Natural killer cell treated with Interleukin-12 subunit alpha and Interleukin-12 subunit beta and Interleukin-15 and Interleukin-18, amount 100 ng/mL, for 72 hours (primary cell): ENCODE measurements at regions not wholly inside any gene's neighbourhood (a gene's known extent, or its start where the extent isn't known, plus 50 kb on each side); places are given as distances from the start of the nearest gene placed in this dataset.

ENCODE experiments used
- ATAC-seq, 2 donors: fragments of 150-1000 bp; cut with Tn5 transposase in 1 of 2; sonication (Bioruptor Pico), chemical (Tn5 transposase) in 1 of 2; 2 replicates each; pipeline ENCODE4 v1.10.0; 2021
- DNase-seq: peaks from one replicate; pipeline ENCODE4 v3.0.0; 2022; ENCODE audit warnings: low spot score
- H3K27ac Mint-ChIP-seq, 2 donors: 1 replicate in 1 of 2; 2 replicates in 1 of 2; pipeline ENCODE4 v1.8.0; 2022; ENCODE audit warnings: mixed read lengths in 2 of 2, mild to moderate bottlenecking in 1 of 2, moderate library complexity in 1 of 2
- H3K27me3 Mint-ChIP-seq, 2 donors: 1 replicate in 1 of 2; 2 replicates in 1 of 2; pipeline ENCODE4 v1.8.0; 2022; ENCODE audit warnings: mixed read lengths in 2 of 2
- H3K36me3 Mint-ChIP-seq: one replicate; pipeline ENCODE4 v1.8.0; 2022; ENCODE audit warnings: mixed read lengths
- H3K4me1 Mint-ChIP-seq, 2 donors: 1 replicate in 1 of 2; 2 replicates in 1 of 2; pipeline ENCODE4 v1.8.0; 2022; ENCODE audit warnings: low read depth in 2 of 2, mixed read lengths in 2 of 2, mild to moderate bottlenecking in 1 of 2
- H3K4me3 Mint-ChIP-seq: one replicate; pipeline ENCODE4 v1.8.0; 2022; ENCODE audit warnings: mixed read lengths
- H3K9me3 Mint-ChIP-seq: 2 replicates; pipeline ENCODE4 v1.8.0; 2022; ENCODE audit warnings: mixed read lengths

GRCh38 chr10:4371691-4372295, 454.2 kb upstream of the AKR1E2 start:
- Mint-ChIP-seq H3K4me3 (no peak overlapping the region), H3K9me3 (no peaks in the 10 kb centered on the region), H3K27me3 (peaks cover 24 to 57% of the 10 kb centered on the region in 2 donors), H3K4me1 (peaks cover 0 to 2% of the 10 kb centered on the region in 2 donors), H3K27ac (no peak overlapping the region), H3K36me3 (no peaks in the 10 kb centered on the region)
- ATAC-seq = no peak
- DNase-seq = no peak

GRCh38 chr10:4370376-4370775, 455.6 kb upstream of the AKR1E2 start:
- Mint-ChIP-seq H3K27ac (no peak overlapping the region), H3K4me3 (no peak overlapping the region), H3K27me3 (peaks cover 19 to 52% of the 10 kb centered on the region in 2 donors), H3K9me3 (no peaks in the 10 kb centered on the region), H3K36me3 (no peaks in the 10 kb centered on the region), H3K4me1 (peaks cover 0 to 2% of the 10 kb centered on the region in 2 donors)
- DNase-seq (no peak), ATAC-seq (no peak)

- peaks cover 17 to 29% of the 10 kb centered on the region in 2 donors for H3K27me3 Mint-ChIP-seq
These were observed 464.4 kb upstream of the AKR1E2 start for GRCh38 chr10:4361581-4361980.

GRCh38 chr10:4359003-4359402, 467.0 kb upstream of the AKR1E2 start:
- Mint-ChIP-seq H3K9me3 (no peaks in the 10 kb centered on the region), H3K4me3 (no peak overlapping the region), H3K27me3 (peaks cover 20 to 28% of the 10 kb centered on the region in 2 donors), H3K4me1 (peaks cover under 1% of the 10 kb centered on the region in 2 donors), H3K36me3 (no peaks in the 10 kb centered on the region), H3K27ac (no peak overlapping the region)
- ATAC-seq = no peak
- DNase-seq = no peak

More at GRCh38 chr10:4361581-4361980, 464.4 kb upstream of the AKR1E2 start:
- no peak for ATAC-seq
- no peaks in the 10 kb centered on the region for H3K4me1 Mint-ChIP-seq
- H3K27ac Mint-ChIP-seq = no peak overlapping the region
- no peaks in the 10 kb centered on the region for H3K36me3 Mint-ChIP-seq
- no peak overlapping the region for H3K4me3 Mint-ChIP-seq
- no peaks in the 10 kb centered on the region for H3K9me3 Mint-ChIP-seq
- DNase-seq = no peak

GRCh38 chr10:4357911-4358310, 468.1 kb upstream of the AKR1E2 start:
- Mint-ChIP-seq H3K4me1 (peaks cover 4 to 5% of the 10 kb centered on the region in 2 donors), H3K27ac (no peak overlapping the region), H3K4me3 (no peak overlapping the region), H3K36me3 (no peaks in the 10 kb centered on the region), H3K27me3 (peaks cover 25 to 28% of the 10 kb centered on the region in 2 donors), H3K9me3 (no peaks in the 10 kb centered on the region)
- no peak for ATAC-seq
- DNase-seq = no peak

GRCh38 chr10:4355350-4355749, 470.7 kb upstream of the AKR1E2 start:
- Mint-ChIP-seq H3K27me3 (peaks cover 12 to 20% of the 10 kb centered on the region in 2 donors), H3K4me1 (peaks cover 4 to 5% of the 10 kb centered on the region in 2 donors), H3K27ac (peak overlapping the region in 1 of 2 donors; percentile 40), H3K4me3 (no peak overlapping the region), H3K36me3 (no peaks in the 10 kb centered on the region), H3K9me3 (no peaks in the 10 kb centered on the region)
- no peak for ATAC-seq
- DNase-seq = no peak

GRCh38 chr10:4354382-4354812, 471.6 kb upstream of the AKR1E2 start:
- Mint-ChIP-seq H3K36me3 (no peaks in the 10 kb centered on the region), H3K9me3 (no peaks in the 10 kb centered on the region), H3K27me3 (peaks cover 12 to 20% of the 10 kb centered on the region in 2 donors), H3K4me3 (no peak overlapping the region), H3K4me1 (peaks cover 4 to 5% of the 10 kb centered on the region in 2 donors), H3K27ac (no peak overlapping the region)
- DNase-seq (no peak), ATAC-seq (no peak)

- Mint-ChIP-seq H3K27me3 (peaks cover 12 to 20% of the 10 kb centered on the region in 2 donors), H3K9me3 (no peaks in the 10 kb centered on the region), H3K4me1 (peaks cover 4 to 5% of the 10 kb centered on the region in 2 donors), H3K4me3 (no peak overlapping the region), H3K36me3 (no peaks in the 10 kb centered on the region), H3K27ac (peak overlapping the region in 1 of 2 donors; percentile 5)
- DNase-seq (no peak), ATAC-seq (no peak)
These were observed 472.0 kb upstream of the AKR1E2 start for GRCh38 chr10:4353964-4354363.

- peaks cover 4 to 5% of the 10 kb centered on the region in 2 donors for H3K4me1 Mint-ChIP-seq
- no peak overlapping the region for H3K4me3 Mint-ChIP-seq
- H3K36me3 Mint-ChIP-seq = no peaks in the 10 kb centered on the region
- H3K9me3 Mint-ChIP-seq = no peaks in the 10 kb centered on the region
- H3K27ac Mint-ChIP-seq = no peak overlapping the region
- H3K27me3 Mint-ChIP-seq = peaks cover 12 to 20% of the 10 kb centered on the region in 2 donors
- ATAC-seq (no peak), DNase-seq (no peak)
These were observed 472.9 kb upstream of the AKR1E2 start for GRCh38 chr10:4353059-4353655.

GRCh38 chr10:4352414-4352961, 473.5 kb upstream of the AKR1E2 start:
- Mint-ChIP-seq H3K4me1 (peaks cover 4 to 5% of the 10 kb centered on the region in 2 donors), H3K9me3 (no peaks in the 10 kb centered on the region), H3K27me3 (peaks cover 12 to 17% of the 10 kb centered on the region in 2 donors), H3K36me3 (no peaks in the 10 kb centered on the region), H3K27ac (no peak overlapping the region), H3K4me3 (no peak overlapping the region)
- DNase-seq = no peak
- no peak for ATAC-seq

- ATAC-seq (no peak), DNase-seq (no peak)
- Mint-ChIP-seq H3K27ac (no peak overlapping the region), H3K9me3 (no peaks in the 10 kb centered on the region), H3K36me3 (no peaks in the 10 kb centered on the region), H3K4me1 (peaks cover 4 to 5% of the 10 kb centered on the region in 2 donors), H3K27me3 (peaks cover 6 to 14% of the 10 kb centered on the region in 2 donors), H3K4me3 (no peak overlapping the region)
These were observed 474.1 kb upstream of the AKR1E2 start for GRCh38 chr10:4351723-4352413.

- H3K4me3 Mint-ChIP-seq = no peak overlapping the region
- H3K4me1 Mint-ChIP-seq = peaks cover 3% of the 10 kb centered on the region in 2 donors
- peaks cover 9 to 13% of the 10 kb centered on the region in 2 donors for H3K27me3 Mint-ChIP-seq
- H3K9me3 Mint-ChIP-seq = no peaks in the 10 kb centered on the region
- no peak for ATAC-seq
- no peaks in the 10 kb centered on the region for H3K36me3 Mint-ChIP-seq
- peak overlapping the region in 1 of 2 donors; percentile 54 for H3K27ac Mint-ChIP-seq
- no peak for DNase-seq
These were observed 478.6 kb upstream of the AKR1E2 start for GRCh38 chr10:4347397-4347796.

GRCh38 chr10:4345877-4346646, 479.9 kb upstream of the AKR1E2 start:
- peak overlapping the region in 1 of 2 donors; percentile 1 for H3K27ac Mint-ChIP-seq
- no peak overlapping the region for H3K4me3 Mint-ChIP-seq
- no peaks in the 10 kb centered on the region for H3K36me3 Mint-ChIP-seq

More at GRCh38 chr10:4345877-4346646, 479.9 kb upstream of the AKR1E2 start:
- Mint-ChIP-seq H3K4me1 (peaks cover 3% of the 10 kb centered on the region in 2 donors), H3K9me3 (peaks cover 3% of the 10 kb centered on the region), H3K27me3 (peaks cover 13% of the 10 kb centered on the region in 2 donors)
- no peak for ATAC-seq
- no peak for DNase-seq
